ENCODE measurements at regions not wholly inside any gene's neighbourhood (a gene's known extent, or its start where the extent isn't known, plus 50 kb on each side); places are given as distances from the start of the nearest gene placed in this dataset.

GRCh38 chr6:141610741-141611140, 522.0 kb upstream of the GJE1 start:
- Histone ChIP-seq H3K27ac (ENCODE audit: low read depth, low read length) (no peak overlapping the region), H3K4me1 (ENCODE audit: insufficient read depth, low read length) (no peaks in the 10 kb centered on the region), H3K36me3 (ENCODE audit: insufficient read depth, low read length) (no peaks in the 10 kb centered on the region), H3K79me2 (ENCODE audit: insufficient read depth, low read length) (no peaks in the 10 kb centered on the region), H3K4me3 (ENCODE audit: insufficient read depth, low read length) (no peak overlapping the region), H3K9me3 (ENCODE audit: low read depth, low read length) (no peaks in the 10 kb centered on the region), H2AFZ (ENCODE audit: low read length) (peak overlapping the region; percentile 54), H3K27me3 (ENCODE audit: insufficient read depth, low read length) (no peaks in the 10 kb centered on the region), H4K20me1 (ENCODE audit: insufficient read depth, low read length) (no peaks in the 10 kb centered on the region), H3K4me2 (ENCODE audit: insufficient read depth, low read length) (no peak overlapping the region)
- peak; percentile 52 for TF ChIP-seq CTCF (IDR thresholded peaks at IDR 0.05; ENCODE audit: extremely low read depth, low read depth, low read length)
- DNase-seq (ENCODE audit: insufficient read length, low spot score, missing footprints), result no peak

GRCh38 chr6:141607956-141608355, 524.8 kb upstream of the GJE1 start:
- Histone ChIP-seq H3K36me3 (ENCODE audit: insufficient read depth, low read length) (no peaks in the 10 kb centered on the region), H3K27me3 (ENCODE audit: insufficient read depth, low read length) (no peaks in the 10 kb centered on the region), H4K20me1 (ENCODE audit: insufficient read depth, low read length) (no peaks in the 10 kb centered on the region), H3K4me1 (ENCODE audit: insufficient read depth, low read length) (no peaks in the 10 kb centered on the region), H3K4me2 (ENCODE audit: insufficient read depth, low read length) (no peak overlapping the region), H3K9me3 (ENCODE audit: low read depth, low read length) (no peaks in the 10 kb centered on the region), H3K4me3 (ENCODE audit: insufficient read depth, low read length) (no peak overlapping the region), H3K27ac (ENCODE audit: low read depth, low read length) (no peak overlapping the region), H2AFZ (ENCODE audit: low read length) (no peak overlapping the region), H3K79me2 (ENCODE audit: insufficient read depth, low read length) (no peaks in the 10 kb centered on the region)
- no peak for TF ChIP-seq CTCF (IDR thresholded peaks at IDR 0.05; ENCODE audit: extremely low read depth, low read depth, low read length)
- DNase-seq (ENCODE audit: insufficient read length, low spot score, missing footprints), result no peak

- no peaks in the 10 kb centered on the region for H3K4me1 ChIP-seq (ENCODE audit: insufficient read depth, low read length)
- peak overlapping the region; percentile 37 for H3K4me2 ChIP-seq (ENCODE audit: insufficient read depth, low read length)
- H3K4me3 ChIP-seq (ENCODE audit: insufficient read depth, low read length), result no peak overlapping the region
- no peaks in the 10 kb centered on the region for H3K79me2 ChIP-seq (ENCODE audit: insufficient read depth, low read length)
- no peaks in the 10 kb centered on the region for H3K9me3 ChIP-seq (ENCODE audit: low read depth, low read length)
- no peaks in the 10 kb centered on the region for H4K20me1 ChIP-seq (ENCODE audit: insufficient read depth, low read length)
- H3K27ac ChIP-seq (ENCODE audit: low read depth, low read length), result no peak overlapping the region
- H3K27me3 ChIP-seq (ENCODE audit: insufficient read depth, low read length), result no peaks in the 10 kb centered on the region
- DNase-seq (ENCODE audit: insufficient read length, low spot score, missing footprints), result no peak
- no peak for TF ChIP-seq CTCF (IDR thresholded peaks at IDR 0.05; ENCODE audit: extremely low read depth, low read depth, low read length)
- peak overlapping the region; percentile 61 for H2AFZ ChIP-seq (ENCODE audit: low read length)
- H3K36me3 ChIP-seq (ENCODE audit: insufficient read depth, low read length), result no peaks in the 10 kb centered on the region
Measured at GRCh38 chr6:141598487-141598886, 534.2 kb upstream of the GJE1 start.

GRCh38 chr6:141594874-141595273, 537.9 kb upstream of the GJE1 start:
- DNase-seq (ENCODE audit: insufficient read length, low spot score, missing footprints), result no peak
- no peak overlapping the region for H3K4me2 ChIP-seq (ENCODE audit: insufficient read depth, low read length)
- H3K36me3 ChIP-seq (ENCODE audit: insufficient read depth, low read length), result no peaks in the 10 kb centered on the region
- no peaks in the 10 kb centered on the region for H3K4me1 ChIP-seq (ENCODE audit: insufficient read depth, low read length)
- peak; percentile 36 for TF ChIP-seq CTCF (IDR thresholded peaks at IDR 0.05; ENCODE audit: extremely low read depth, low read depth, low read length)
- no peaks in the 10 kb centered on the region for H3K27me3 ChIP-seq (ENCODE audit: insufficient read depth, low read length)
- H3K27ac ChIP-seq (ENCODE audit: low read depth, low read length), result no peak overlapping the region
- no peak overlapping the region for H3K4me3 ChIP-seq (ENCODE audit: insufficient read depth, low read length)
- no peak overlapping the region for H2AFZ ChIP-seq (ENCODE audit: low read length)
- H3K9me3 ChIP-seq (ENCODE audit: low read depth, low read length), result no peaks in the 10 kb centered on the region
- H3K79me2 ChIP-seq (ENCODE audit: insufficient read depth, low read length), result no peaks in the 10 kb centered on the region
- H4K20me1 ChIP-seq (ENCODE audit: insufficient read depth, low read length), result no peaks in the 10 kb centered on the region
